Epithelial cell of proximal tubule (primary cell): ENCODE measurements at regions not wholly inside any gene's neighbourhood (a gene's known extent, or its start where the extent isn't known, plus 50 kb on each side); places are given as distances from the start of the nearest gene placed in this dataset.

ENCODE experiments used
- DNase-seq: peaks from one replicate; pipeline ENCODE4 v3.0.0-alpha.2; 2011; ENCODE audit warnings: low read depth
- H3K4me3 ChIP-seq: 2 replicates; pipeline ENCODE4 v1.5.1; 2011; ENCODE audit warnings: low read depth, mild to moderate bottlenecking, low read length
- TF ChIP-seq, protein P1 (sequence below): conservative IDR thresholded peaks from 2 replicates; pipeline ENCODE4 v1.5.1; 2012; ENCODE audit warnings: low read depth, mild to moderate bottlenecking, low read length

DNA sequence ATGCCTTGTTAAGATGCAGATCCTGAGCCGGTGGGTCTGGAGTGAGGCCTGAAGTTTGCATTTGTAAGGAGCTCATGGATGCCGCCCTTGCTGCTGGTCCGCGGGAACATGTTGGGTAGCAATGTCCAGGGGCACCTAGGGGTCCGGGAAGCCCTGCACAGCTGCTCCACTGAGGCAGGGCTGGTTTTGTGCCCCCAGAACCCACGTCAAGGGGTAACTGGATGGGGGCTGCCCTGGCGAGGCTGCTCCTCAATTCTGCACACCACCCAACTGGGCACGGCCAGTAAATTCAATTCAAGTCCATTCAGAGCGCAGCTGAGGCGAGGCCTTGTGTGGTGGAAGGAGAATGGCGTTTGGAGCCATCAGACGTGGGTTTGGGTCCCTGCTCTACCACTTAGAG is 246.3 kb upstream of the PITRM1 start:
- no peak for DNase-seq
- TF ChIP-seq, protein P1, sequence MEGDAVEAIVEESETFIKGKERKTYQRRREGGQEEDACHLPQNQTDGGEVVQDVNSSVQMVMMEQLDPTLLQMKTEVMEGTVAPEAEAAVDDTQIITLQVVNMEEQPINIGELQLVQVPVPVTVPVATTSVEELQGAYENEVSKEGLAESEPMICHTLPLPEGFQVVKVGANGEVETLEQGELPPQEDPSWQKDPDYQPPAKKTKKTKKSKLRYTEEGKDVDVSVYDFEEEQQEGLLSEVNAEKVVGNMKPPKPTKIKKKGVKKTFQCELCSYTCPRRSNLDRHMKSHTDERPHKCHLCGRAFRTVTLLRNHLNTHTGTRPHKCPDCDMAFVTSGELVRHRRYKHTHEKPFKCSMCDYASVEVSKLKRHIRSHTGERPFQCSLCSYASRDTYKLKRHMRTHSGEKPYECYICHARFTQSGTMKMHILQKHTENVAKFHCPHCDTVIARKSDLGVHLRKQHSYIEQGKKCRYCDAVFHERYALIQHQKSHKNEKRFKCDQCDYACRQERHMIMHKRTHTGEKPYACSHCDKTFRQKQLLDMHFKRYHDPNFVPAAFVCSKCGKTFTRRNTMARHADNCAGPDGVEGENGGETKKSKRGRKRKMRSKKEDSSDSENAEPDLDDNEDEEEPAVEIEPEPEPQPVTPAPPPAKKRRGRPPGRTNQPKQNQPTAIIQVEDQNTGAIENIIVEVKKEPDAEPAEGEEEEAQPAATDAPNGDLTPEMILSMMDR, result no peak
- H3K4me3 ChIP-seq, result no peak overlapping the region

DNA sequence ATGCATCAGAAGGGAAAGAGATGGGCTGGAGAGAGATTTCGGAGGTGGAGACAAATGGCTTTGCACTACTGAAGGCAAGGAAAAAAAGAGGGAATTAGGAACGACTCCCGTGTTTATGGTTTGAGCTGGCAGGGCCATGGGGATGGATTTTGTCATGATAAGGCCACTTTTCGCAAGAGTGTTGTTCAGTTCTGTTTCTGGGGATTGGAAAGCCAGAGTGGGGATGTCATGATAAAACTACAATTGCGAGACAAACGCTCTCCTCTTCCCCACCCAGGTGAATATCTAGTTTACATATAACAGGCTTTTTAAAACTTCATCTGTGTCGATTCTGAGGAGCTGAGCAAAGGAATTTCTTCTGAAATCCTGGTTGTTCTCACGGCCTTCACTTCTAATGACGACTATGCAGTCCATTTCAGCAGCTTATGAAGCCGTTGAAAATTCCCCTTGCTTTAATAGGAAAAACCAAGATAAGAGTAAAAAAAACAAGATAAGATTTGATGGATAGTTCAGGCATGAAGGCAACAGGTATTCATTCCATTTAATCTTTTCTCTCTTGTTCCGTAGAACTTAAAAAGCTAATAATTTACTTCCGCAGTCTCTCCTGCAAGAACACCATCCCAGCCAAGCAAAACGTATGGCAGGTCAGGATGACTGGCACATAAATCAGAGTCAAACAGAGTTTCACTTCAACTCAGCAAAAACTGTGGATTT is 245.6 kb upstream of the PITRM1 start:
- no peak for DNase-seq
- H3K4me3 ChIP-seq, result no peak overlapping the region
- TF ChIP-seq, protein P1, result no peak

DNA sequence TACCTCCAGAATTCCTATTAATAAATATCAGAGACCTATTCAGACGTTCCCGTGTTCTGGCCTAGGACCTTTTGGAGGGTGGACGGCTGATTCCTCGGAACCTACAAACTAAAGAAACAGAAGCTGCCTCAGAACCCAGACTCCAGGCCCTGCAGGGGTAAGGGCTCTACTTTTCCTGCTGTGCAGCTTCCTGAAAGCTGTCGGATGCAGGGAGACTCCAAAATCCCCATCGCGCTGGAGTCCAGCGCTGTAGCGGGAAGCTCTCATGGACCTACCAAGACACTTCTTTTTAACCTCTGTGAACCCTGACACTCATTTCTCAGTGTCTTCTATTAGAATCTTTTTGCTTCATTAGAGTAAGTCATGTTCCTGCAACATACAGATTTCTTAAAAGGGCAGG is 244.5 kb upstream of the PITRM1 start:
- no peak for DNase-seq
- TF ChIP-seq, protein P1, result no peak
- no peak overlapping the region for H3K4me3 ChIP-seq

DNA sequence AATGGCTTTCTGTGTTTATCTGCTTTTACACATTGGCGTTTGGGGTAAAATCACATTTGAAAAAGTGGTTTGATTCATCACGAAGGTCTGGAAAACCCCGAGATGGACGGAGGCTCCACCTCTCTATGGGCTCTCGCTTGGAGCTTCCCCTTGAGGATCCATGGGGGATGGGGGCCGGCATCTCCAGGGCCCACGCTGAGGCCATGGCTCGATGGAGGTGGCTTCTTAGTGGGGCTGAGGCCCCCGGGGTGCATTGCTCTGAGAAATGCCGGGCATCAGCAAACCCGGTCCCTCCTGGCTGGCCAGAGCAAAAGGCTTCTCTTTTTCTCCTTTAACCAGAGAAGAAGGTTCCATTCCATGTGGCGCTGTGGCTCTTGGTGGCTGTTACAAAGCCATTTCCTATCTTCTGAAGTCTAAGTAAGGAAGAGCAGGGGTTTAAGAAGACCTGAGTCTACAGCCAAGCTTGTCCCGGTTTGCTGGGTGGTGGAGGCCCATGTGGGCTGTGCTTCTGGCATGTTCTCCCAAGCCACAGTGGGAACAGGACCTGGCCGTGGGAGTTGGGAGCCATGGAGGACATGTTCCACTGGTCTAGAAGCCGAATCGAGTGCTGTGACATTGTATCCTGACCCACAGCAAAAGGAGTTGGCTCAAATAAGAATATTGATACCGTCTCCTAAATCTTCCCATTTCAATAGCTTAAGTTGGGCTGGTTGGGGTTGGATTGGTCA is 243.5 kb upstream of the PITRM1 start:
- DNase-seq, result no peak
- H3K4me3 ChIP-seq, result no peak overlapping the region
- TF ChIP-seq, protein P1, result no peak

DNA sequence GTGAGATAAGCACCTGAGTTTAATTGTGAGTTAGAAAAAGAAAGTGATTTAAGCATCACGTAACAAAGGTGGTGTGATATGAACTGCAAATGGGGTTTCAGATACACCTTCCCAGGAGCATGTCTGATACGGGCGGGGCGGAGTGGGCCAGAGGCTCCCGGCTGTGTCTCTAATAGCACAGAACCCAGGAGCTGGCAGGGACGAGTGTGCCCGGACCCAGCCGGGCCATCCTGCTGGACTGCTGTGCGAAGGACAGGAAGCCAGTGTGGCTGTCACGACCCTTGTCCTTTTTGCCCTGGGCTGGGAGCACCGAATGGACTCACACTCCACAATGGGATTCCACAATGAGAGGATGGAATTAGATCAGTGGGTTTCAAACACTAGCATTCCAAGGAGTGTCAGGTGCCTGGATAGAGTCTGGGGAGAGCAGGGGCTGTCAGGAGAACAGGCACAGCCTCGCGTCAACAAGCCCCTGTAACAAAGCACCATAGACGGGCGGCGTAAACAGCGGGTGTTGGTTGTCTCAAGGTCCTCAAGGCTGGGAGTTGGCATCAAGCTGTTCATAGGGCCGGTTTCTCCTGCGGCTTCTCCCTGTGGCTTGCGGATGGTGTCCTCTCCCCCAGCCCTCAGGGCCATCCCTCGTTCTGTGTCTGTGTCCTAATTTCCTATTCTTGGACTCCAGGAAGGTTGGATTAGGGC is 242.6 kb upstream of the PITRM1 start:
- DNase-seq, result no peak
- TF ChIP-seq, protein P1, result no peak
- no peak overlapping the region for H3K4me3 ChIP-seq

DNA sequence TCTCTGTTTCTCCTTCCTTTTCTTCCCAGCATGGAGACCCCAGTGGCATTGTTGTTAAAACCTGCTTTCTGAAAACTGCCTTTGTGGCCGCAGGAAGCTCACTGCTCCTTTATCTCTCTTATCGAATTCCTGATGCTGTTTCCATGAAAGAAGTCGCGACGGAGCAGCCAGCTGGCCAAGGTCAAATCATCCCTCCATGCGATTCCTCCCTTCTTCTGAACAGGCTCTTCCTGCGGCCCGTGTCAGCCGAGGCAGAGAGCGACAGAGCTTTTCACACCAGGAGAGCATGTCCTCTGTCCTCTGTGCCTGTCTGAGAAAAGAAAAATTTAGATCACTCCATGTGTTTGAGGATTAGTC is 242.1 kb upstream of the PITRM1 start:
- TF ChIP-seq, protein P1, result no peak
- DNase-seq, result no peak
- no peak overlapping the region for H3K4me3 ChIP-seq
